SK-MEL-5 (cell line): ENCODE measurements at regions not wholly inside any gene's neighbourhood (a gene's known extent, or its start where the extent isn't known, plus 50 kb on each side); places are given as distances from the start of the nearest gene placed in this dataset.

ENCODE experiments used
- DNase-seq: peaks from one replicate; pipeline ENCODE4 v3.0.0-alpha.2; 2016; ENCODE audit warnings: low read depth, low spot score
- in situ Hi-C: cut with HindIII; loops from 2 replicates; pipeline ENCODE4 v1.10.0; 2016; ENCODE audit warnings: low sequenced_read_pairs, high pct_unique_total_duplicates, low pct_unique_long_range_greater_than_20kb

DNA sequence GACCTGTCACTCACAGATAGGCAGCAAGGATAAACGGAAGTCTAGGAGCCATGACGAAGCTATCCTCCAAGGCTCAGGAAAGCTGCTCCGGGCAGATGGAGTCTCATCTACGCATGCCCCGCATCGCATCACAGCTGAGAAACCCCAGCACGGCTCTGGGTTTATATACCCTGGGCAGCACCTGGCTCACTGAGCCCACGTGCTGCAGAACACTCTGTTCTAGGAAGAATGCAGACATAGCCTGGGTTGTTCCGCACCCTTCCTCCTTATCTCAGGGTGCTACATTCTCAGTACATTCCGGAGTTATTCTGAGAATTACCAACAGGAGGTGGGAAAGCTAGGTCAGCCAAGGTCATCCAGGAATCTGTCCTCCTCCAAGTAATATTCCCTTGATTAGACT, 260.4 kb downstream of the CBLN4 start:
- no peak for DNase-seq
- in situ Hi-C loops = no loop called here

DNA sequence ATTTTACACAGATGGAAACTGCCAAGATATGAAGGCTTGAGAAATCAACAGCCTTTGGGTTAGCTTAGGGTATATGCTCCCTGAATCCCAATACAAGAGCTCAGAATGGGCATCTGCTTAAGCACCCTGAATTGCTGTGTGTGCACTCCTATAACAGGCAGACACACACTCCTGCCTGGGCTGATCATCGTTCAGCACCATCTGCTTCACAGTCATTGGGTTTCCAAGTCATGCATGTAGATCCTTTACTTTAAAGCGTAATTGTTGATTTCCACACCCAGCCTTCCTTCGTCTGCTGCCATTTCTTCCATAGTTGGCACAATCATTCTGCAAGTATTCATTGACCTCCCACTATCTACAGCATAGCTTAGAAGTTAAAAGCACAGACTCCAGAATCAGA, 263.5 kb downstream of the CBLN4 start:
- DNase-seq = no peak
- in situ Hi-C loops = no loop called here

DNA sequence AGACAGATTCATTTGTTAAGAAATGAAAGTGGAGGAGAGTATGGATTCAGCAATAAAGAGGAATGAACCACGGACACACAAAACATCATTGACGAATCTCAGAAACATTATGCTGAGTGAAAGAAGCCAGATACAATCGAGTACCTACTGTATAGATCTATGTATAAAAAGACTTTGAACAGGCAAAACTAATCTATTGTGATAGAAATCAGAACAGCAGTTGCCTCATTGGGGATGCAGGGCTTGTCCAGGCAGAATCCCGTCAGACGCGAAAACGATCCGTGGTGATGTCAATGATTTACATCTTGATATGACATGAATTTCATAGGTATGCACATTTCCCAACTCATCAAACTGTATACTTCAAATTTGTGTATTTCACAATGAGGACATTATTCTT, 265.2 kb downstream of the CBLN4 start:
- no peak for DNase-seq
- in situ Hi-C loops = no loop called here

DNA sequence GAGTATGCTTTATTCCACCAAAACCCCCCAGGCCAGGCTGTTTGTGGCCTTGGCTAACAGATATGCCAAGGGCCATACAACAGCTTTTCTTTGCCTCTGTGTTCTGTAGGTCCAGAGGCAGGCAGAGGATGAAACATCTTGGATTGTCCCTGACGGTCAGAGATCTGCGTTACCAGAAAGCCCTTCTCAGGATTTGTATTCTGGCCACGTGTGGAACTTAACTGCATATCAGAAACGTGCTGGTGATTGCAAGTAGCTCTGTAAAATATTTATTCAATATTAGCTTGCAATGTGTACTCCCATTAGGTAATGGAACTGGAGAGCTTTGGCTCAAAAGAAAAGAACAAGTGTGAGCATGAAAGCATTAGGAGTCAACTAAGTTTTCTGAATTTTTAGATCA, 275.0 kb downstream of the CBLN4 start:
- no peak for DNase-seq
- in situ Hi-C loops = no loop called here

DNA sequence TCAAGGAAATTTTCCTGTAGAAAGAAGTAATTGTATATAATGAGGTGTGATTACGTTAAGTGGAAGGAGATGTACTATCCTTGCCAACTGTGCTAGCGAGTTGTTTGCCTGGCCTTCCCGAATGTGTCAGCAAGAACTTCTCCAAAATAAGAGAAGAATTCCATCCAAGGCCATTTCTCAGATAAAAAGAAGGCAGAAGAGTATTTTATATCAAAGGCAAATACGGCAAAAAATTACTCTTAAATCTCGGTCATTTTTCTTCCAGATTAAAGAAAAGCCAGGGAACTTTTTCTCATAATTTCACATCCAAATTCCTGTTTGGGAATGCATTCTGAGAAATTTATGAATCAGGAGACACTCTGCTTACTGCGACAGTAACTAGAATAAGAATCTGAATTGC, 290.6 kb downstream of the CBLN4 start:
- in situ Hi-C loops = no loop called here
- DNase-seq = no peak

DNA sequence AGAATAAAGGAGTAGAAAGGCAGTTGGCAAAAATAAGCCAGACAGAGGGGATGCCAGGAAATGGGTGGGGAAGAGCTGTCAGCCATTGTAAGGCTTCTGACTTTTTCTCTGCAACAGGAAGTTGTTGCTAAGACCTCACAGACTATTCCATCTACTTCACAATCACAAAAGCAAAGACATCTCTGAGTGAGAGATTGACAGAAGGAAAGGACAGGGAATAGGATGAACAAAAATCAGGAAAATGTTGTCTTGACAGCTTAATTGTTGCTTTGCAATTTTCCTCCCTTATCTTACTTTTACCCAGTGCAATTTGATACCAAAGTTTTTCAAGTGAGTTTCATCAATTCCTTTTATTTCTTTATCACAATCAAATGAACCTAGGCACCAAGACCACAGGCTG, 291.2 kb downstream of the CBLN4 start:
- in situ Hi-C loops = no loop called here
- no peak for DNase-seq

DNA sequence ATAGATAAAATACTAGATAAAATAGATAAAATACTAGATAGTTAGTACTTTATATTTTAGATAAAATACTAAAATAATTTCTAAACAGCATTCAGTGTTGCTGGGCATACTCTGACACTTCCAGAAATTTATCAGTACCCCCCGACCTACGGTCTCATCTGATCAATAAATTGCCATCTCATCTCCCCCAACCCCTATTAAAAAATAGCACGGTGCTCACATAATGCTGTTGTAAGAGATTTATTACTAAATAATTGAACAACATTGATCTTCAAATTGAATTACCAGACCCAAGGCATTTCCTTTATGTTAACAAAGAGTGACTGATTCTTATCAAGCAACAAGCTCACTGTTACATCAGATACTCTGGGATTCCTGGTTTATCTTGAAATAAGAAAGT, 300.9 kb downstream of the CBLN4 start:
- in situ Hi-C loops = no loop called here
- DNase-seq = no peak

DNA sequence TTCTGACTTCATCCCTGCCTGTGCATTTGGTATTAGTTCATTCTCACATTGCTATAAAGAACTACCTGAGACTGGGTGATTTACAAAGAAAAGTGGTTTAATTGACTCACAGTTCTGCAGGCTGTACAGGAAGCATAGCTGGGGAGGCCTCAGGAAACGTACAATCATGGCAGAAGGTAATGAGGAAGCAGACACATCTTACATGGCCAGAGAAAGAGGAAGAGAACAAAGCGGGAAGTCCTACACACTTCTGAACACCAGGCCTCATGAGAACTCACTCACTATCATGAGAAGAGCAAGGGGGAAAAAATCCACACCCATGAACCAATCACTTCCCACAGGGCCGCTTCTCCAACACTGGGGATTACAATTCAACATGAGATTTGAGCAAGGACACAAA, 303.9 kb downstream of the CBLN4 start:
- no peak for DNase-seq
- in situ Hi-C loops = no loop called here

DNA sequence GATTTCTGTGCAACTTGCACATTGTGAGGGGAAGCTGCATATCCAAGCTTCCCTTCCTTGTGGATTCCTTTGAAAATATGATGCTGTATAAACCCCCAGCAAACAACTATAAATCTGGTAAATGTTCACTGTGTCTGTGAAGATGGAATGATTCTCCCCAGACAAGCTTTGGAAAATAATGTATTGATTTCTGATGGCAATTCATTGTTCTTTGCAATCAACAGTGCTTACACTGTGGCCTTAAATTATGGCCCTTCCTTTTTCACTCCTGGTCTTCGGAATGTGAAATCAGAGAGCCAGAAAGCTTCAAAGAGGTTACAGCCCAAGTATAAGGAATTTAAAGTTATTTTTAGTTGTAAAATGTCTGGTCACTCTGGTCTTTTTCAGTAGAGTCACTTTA, 308.8 kb downstream of the CBLN4 start:
- DNase-seq = no peak
- in situ Hi-C loops = no loop called here

DNA sequence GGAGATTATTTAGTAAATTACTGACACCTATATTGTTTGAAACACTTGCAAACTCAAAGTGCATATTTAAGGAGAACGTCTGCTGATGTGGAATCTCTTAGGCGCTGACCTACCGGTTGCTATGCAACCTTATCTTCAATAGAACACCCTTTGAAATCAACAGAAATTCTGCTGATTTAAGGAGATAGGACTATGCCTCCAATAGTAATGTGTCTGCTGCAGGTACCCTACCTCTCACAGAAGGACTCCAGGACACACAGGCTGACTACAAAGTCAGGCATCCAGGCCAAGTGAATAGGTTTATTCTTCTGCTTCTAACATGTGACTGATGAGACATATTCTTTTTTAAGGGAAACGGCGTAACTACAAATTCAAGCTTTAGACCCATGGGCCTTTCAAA, 311.7 kb downstream of the CBLN4 start:
- in situ Hi-C loops = no loop called here
- peak; percentile 47 for DNase-seq

DNA sequence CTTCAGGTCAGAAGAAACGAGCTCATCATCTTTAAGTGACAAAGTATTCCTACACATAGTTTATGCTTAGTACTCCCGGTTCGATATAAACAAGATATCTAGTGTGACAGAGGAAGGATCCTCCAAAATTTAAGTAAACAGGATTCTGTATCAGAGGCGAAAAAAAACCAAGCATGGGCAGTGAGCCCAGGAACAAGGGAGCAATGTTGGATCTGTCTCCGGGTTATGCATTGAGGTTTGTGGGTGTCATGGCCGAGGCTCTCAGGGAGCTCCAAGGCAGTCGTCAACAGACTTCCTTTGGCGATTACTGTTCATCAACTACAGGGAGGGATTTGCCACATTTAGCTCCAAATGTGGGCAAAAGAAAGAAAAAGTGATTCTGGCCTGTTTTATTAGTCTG, 319.5 kb downstream of the CBLN4 start:
- no peak for DNase-seq
- in situ Hi-C loops = no loop called here

DNA sequence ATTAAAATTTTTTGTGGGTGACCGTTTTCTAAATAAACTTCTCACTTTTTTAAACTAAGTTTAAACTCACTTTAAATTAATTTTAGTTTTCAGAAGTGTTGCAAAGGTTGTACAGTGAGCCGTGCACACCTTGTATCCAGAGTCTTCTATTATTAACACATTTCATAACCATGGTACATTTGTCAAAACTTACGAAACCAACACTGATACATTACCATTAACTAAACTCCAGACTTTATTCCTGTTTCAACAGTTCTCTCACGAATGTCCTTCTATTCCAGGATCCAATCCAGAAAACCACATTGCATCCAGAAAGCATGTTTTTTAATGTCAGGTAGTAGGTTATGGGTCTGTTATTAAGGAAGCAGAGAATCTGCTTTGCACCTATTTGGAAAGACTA, 319.9 kb downstream of the CBLN4 start:
- in situ Hi-C loops = no loop called here
- DNase-seq = no peak

DNA sequence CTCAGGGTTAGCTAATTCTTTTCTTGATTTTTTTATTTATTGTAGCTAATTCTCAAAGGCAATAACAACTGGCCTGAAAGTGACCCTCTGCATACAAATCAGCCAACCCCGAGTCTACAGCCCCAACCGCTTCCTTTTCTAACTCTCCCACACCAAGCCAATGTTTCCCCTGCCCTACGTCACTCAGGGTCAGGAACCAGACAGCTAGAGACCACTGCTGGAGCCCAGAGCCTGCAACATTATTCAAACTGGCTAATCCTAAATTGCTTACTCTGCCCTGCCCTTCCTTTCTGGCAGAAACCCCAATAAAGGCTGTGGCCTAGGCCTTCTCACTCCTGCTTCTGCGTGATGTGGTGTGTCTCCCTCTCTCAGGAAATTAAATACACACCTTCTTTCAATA, 320.7 kb downstream of the CBLN4 start:
- in situ Hi-C loops = no loop called here
- no peak for DNase-seq

DNA sequence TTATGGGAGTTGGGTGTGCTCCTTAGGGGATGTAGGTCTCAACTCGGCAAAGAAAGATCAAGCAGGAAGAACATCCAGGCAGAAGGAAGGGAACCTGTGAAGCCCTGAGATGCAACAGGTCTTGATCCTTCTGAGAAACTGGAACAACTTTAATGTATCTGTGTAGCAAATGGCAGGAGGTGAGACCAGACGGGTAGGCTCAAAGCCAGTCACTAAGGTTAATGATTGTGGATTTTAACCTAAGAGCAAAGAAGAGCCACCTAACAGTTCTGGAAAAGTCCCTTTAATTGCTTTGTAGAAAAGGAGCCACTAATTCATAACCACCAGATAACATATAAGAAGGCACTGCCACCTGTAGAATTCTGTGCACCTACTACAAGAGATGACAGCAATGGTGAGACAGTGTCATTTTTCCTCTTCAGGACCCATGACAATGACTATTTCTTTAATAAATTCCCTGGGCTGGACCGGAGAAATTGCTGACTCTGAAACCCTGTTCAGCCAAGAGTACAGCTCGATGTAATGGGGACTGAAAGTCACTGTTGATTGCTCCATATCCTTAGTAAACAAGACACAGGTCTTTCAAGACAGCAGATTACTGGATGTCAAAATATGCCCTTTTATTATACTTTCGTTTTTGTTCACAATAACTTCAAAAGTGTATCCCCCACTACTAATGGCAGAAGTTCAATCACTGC, 326.2 kb downstream of the CBLN4 start:
- no peak for DNase-seq
- in situ Hi-C loops = no loop called here

DNA sequence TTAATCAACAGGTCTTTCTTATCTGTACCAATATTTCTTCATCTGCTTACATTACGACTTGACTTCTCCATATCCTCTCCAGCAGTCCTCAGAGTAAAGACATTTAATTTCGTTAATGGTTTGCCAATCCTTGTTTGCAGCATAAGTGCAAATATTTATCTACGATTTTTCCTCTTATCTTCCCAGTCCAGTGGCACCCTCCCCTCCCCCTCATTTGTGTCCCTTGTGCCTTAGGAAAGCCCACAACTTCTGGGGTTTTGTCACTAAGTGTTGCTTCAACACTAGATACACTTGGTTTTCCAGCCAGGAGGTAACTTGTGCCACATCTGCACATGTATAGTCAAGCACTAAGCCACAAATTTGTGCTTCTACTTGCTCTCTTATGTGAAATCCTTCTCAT, 327.2 kb downstream of the CBLN4 start:
- in situ Hi-C loops = no loop called here
- no peak for DNase-seq

DNA sequence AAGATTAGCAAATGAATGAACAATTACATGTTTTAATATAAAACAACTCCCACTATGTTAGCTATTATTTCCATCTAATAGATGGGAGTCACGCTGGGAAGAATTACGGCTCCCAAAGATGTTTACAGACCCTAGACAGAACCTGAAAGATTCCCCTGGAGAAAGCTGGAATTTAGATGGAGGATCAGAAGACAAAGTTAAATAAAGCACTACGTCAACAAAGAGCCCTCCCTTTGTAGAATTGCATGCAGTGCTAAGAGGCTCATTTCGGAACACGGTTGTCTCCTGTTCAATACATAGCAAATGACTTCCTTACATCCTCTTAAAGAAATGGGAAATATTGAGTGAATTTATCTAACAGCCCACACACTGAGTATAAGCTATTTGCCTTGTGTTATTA, 328.3 kb downstream of the CBLN4 start:
- in situ Hi-C loops = no loop called here
- no peak for DNase-seq

DNA sequence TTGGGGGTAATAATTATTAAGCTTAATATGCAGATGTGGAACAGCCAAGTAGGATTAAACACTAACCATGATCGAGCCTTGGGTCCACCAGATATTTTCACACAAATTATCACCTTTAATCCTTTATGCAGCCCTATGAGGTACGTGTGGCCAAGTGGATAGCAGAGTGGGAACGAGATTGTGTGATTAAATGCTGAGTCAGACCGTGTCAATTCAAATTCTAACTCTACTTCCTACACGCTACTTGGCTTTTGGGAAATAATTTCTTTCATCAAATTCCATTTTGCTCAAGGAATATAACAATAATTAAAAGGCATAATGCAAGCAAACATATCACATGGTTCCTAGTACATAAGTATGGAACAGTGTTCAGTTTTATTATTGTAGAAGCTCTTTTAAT, 329.2 kb downstream of the CBLN4 start:
- DNase-seq = no peak
- in situ Hi-C loops = no loop called here

DNA sequence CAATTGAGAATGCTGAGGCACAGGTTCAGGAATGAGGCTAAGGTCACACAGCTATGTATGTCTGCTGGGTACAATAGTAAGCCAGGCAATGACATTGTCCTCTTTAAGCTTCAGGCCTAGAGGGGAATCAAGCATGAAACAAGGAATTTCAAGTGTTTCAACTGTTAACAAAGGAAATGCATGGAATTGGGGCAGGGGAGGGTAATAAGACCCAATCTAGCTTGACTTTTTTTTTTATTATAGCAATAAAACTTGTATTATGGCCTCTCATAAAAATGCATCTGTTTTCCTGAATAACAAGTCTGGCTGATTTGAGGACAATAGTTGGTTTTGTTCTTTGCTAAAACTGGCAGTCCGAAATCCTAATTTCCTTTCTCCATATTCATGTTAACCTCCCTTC, 336.7 kb downstream of the CBLN4 start:
- in situ Hi-C loops = no loop called here

DNA sequence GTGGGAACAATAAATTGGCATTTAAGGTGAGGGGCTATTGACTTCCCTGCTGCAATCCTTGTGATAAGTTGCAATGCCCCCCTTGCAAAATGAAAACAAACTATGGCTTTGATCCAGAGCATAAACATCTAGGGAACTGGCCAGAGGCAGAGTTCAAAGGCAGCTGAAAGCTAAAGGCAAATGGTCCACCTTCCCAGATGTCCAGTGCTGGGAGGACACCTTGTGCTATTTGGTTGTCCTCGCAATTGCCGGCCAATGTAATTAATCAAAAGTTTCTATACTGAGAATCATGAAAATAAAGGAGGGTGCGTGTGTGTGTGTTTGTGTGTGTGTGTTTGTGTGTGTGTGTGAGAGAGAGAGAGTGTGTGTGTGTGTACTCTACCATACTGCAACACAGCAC, 337.4 kb downstream of the CBLN4 start:
- no peak for DNase-seq
- in situ Hi-C loops = no loop called here

More for the DNA sequence above, 336.7 kb downstream of the CBLN4 start:
- DNase-seq = no peak

DNA sequence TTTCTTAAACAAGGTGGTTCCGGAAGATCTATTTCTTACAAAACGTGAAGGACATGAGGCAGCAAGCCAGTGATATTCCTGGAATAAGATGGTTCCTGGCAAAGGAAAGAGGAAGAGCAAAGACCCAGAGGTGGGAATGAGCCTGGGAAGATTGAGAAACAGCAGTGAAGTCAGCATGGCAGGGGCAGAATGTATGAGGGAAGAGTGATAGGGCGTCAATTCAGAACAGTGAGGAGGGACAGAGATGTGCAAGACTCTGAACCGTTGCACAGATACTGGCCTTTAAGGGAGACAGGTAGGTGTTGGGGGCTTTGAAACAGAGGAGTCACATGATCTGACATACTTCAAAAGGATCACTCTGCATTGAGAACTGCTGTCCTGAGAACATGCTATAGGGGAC, 338.3 kb downstream of the CBLN4 start:
- DNase-seq = no peak
- in situ Hi-C loops = no loop called here
